GM19239 (cell line): ENCODE measurements at regions not wholly inside any gene's neighbourhood (a gene's known extent, or its start where the extent isn't known, plus 50 kb on each side); places are given as distances from the start of the nearest gene placed in this dataset.

Source experiments
- DNase-seq: peaks from one replicate; pipeline ENCODE4 v3.0.0; 2011; ENCODE audit warnings: low spot score; ENCODE audit not compliant: insufficient read length
- FAIRE-seq: peaks from 2 replicates; lab custom pipeline; 2011; peaks lifted over from hg19 to GRCh38; lab: Jason Lieb, UNC

DNA sequence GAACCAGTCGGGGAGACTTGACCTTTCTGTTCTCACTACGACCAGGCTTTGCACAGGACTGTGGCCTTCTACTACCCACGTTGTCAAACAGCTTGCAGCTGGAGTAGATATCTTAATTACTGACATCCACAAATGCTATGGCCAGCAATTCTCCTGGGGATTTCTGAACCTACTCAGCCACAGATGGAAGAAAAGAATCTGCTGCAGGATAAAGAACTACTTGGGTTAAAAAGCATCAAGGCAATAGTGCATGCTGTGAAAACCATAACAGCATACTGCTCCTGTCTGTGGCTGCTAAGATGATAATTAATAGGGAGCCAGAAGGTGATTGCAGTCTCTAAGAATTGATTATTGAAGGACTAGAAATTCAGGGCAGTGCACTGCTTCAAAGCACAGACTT lies 859.2 kb upstream of the SEMA6D start:
- FAIRE-seq (no peak), DNase-seq (no peak)

DNA sequence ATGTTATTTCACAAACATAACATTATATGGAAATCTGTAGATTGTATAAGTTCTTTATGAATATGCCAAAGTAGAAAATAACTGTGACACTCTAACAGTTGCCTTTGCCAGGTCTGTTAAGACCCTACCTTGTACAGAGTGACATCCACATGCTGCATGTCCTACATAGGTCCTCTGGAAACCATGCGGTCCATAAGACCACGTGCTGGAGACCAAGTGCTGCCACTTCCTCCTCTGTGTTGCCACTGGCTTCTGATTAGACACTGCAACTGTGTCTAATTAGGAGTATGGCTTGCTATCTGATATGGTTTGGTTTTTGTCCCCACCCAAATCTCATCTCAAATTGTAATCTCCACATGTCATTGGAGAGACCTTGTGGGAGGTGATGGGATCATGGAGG lies 855.5 kb upstream of the SEMA6D start:
- FAIRE-seq = no peak
- no peak for DNase-seq

DNA sequence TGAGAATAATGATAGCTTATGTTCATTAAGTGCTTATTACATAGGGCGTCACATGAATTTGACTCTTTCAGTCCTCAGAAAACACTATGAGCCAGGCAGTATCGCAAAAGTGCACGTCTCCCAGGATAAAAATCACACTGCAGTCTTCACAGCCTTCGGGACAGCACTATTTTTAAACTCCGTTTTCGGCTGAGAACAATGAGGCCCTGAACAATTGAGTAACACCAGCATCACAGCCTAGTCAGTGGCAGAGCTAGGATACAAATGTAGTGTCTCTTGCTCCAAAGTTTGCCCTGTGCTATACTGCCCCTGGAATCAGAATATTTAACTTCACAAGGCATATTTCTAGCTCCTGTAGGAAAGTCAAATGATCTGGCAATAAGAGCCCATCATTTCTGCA lies 852.1 kb upstream of the SEMA6D start:
- DNase-seq (no peak), FAIRE-seq (no peak)

DNA sequence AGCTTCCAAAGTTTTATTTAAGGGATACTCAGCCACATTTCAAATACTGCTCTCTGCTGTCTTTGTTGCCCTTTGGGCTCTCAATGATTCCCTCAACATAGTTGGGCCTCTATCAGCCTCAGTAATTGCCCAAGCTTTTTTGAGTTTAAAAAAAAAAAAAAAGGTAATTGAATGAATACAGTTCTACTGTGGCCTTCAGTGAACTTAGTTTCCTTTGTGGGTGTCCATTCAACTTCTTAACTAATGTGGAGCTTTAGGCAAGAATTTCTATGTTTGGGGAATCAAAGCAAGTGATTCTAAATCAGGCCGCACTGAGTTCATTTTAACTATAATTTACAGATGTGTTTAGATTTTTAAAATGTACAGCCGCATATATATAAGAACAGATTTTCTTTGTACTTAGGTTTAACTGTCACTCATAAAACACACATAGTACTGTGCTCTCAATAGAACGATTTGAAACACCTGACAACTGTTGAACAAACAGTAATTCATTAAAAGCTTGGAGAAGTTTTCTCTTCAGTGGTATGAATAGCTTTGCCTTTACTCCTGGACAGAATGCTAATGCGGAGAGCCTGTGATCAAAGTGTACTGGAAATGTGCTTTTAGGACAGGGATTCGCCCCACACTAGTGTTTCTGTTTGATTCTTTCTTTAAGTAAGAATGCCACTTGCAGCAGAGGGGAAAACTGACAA lies 844.9 kb upstream of the SEMA6D start:
- no peak for FAIRE-seq
- DNase-seq = no peak

- FAIRE-seq (no peak), DNase-seq (no peak)
Measured at GRCh38 chr15:46872981-46873330, 844.3 kb upstream of the SEMA6D start.

GRCh38 chr15:46879032-46879770 lies 838.1 kb upstream of the SEMA6D start:
- DNase-seq (no peak), FAIRE-seq (no peak)

DNA sequence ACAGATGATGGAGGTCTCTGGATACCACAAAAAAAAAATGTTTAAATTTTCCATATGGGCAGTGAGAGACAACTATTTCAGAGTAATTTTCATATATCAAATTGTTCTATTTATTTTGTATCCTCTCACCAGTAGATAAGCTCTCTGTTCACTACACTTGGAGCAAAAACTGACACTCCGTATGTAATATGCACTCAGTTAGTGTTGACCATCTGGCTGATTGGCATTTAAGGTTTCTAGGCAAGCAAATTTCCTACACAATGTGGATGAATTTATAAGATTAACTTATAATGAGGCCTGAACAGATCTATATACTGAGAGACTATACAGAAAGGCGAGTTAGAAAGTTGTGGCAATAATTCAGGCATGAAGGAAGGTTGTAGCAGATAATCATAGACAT lies 836.5 kb upstream of the SEMA6D start:
- DNase-seq (no peak), FAIRE-seq (no peak)

GRCh38 chr15:46892621-46893160 lies 824.6 kb upstream of the SEMA6D start:
- FAIRE-seq (no peak), DNase-seq (no peak)

- FAIRE-seq = no peak
Measured at GRCh38 chr15:46894644-46895043, 822.7 kb upstream of the SEMA6D start.

DNA sequence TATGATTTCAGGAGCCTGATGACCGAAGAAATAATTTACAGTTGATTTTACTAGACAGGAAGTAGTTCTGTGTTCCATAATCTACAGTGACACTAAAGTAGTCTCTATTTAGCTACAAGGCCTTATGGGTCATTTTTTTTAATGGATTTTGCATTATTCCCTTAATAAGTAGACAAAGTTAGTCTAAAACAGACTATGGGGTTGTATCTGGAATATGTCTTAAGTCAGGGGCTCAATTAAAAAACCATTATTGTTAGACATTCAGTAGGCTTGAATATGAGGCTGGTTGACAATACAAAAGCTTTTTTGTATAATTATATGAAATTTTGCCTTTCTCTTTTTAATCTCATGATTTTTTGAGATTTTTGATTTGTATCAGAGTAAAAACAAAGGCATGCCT lies 820.0 kb upstream of the SEMA6D start:
- FAIRE-seq = no peak
- no peak for DNase-seq

More at GRCh38 chr15:46894644-46895043, 822.7 kb upstream of the SEMA6D start:
- DNase-seq = no peak

DNA sequence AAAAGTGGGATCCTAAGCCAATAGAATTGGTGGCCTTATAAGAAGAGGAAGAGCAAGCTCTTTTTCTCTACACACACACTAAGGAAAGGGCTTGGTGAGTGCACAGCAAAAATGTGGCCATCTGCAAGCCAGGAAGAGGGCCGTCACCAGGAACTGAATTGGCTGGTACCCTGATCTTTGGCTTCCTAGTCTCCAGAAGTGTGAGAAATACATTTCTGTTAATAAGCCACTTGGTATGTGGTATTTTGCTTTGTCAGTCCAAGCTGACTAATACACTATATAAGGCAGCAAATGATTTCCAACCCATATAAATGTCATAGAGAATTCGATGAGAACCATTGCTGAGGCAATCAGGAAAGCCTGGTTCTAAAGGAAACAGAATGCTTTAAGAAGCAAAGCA lies 816.3 kb upstream of the SEMA6D start:
- DNase-seq (no peak), FAIRE-seq (no peak)

DNA sequence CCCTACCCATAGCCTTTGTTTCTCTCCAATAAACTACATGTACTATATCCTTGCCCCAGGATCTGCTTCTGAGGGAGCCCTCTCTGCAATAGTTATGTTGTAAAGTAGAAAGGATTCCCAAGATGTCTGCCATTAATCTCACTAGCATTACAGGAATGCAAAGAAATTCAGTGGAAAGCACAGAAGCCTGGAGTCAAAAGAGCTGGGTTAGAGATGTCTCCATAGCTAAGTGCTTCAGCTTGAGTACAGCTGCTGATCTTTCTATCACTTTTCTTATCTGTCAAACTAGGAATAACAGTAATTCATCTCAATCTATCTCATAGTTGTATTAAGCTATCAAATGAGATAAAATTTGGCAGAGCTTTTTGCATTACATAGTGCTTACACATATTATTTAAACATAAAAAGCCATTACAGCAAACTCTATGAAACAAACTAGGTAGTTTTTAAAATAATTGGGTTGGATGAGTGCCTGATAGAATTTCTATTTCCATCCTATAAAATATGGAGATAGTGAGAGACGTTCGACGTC lies 799.5 kb upstream of the SEMA6D start:
- DNase-seq = no peak
- FAIRE-seq = no peak

DNA sequence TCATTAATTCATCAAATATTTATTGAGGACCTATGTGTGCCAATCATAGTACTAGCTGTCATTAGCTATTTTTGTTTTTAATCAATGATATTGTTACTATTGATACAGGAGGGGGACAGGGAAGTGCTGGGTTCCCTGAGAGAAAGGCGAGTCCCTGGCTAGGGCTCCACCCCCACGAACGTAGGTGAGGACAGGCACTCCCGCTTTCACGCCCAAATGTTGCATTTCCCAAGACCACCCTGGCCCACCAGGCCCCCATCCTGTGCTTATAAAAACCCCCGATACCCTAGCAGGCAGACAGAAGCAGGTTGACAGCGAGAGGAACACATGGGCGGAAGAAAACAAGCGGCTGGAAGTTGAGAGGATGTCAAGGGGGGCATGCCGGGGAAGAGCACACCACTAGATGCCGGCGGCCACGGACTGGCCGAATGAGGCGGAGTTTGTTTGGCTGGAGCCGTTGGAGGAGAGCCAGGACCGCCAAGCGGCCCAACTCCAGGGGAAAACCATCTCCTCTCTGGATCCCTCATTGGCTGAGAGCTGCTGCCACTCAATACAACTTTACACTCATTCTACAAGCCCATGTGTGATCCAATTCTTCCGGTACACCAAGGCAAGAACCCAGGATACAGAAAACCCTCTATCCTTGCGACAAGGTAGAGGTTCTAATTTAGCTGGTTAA lies 798.7 kb upstream of the SEMA6D start:
- DNase-seq (no peak), FAIRE-seq (no peak)

- FAIRE-seq (no peak), DNase-seq (no peak)
Measured at GRCh38 chr15:46921891-46922290, 795.4 kb upstream of the SEMA6D start.

GRCh38 chr15:46930426-46930825 lies 786.9 kb upstream of the SEMA6D start:
- no peak for DNase-seq
- no peak for FAIRE-seq

- FAIRE-seq (no peak), DNase-seq (no peak)
Measured at GRCh38 chr15:46933332-46933731, 784.0 kb upstream of the SEMA6D start.

- FAIRE-seq = no peak
- DNase-seq = no peak
Measured at GRCh38 chr15:46934851-46935250, 782.5 kb upstream of the SEMA6D start.

DNA sequence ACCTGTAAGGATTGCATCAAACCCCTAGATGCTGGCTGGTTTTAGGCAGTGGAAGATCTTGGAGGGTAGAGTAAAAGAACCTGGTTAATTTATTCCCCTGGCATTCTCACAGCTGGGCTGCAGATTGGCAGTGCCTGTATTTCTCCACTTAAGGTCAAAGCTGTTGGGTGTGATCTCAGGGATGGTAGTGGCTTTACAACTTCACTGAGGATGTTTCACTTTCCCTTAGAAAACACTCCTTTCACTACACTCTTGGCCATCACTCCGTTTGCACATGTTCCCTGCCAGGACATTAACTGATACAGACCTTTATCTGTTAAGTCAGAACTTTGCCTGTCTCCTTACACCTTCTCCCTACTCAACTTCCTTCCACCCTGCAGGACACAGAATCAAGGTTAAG lies 779.1 kb upstream of the SEMA6D start:
- no peak for FAIRE-seq
- DNase-seq = no peak

DNA sequence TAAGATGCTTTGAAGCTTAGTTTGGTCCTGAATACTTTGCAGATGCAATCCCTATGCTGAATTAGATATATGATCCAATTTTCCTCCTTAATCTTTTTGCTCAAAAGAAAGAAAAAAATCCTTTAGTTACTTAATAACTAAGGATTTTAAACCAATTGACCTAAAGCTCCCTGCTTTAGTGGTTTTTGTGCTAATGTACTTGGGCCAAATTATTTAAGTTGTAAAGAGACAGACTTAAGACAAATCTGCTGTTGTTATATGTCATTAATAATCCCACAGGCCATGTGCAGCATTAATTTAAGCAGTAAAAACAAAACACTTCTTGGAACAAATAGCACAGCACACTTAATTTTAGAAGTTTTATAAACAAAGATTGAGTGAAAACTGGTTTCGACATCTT lies 776.1 kb upstream of the SEMA6D start:
- DNase-seq (no peak), FAIRE-seq (no peak)

DNA sequence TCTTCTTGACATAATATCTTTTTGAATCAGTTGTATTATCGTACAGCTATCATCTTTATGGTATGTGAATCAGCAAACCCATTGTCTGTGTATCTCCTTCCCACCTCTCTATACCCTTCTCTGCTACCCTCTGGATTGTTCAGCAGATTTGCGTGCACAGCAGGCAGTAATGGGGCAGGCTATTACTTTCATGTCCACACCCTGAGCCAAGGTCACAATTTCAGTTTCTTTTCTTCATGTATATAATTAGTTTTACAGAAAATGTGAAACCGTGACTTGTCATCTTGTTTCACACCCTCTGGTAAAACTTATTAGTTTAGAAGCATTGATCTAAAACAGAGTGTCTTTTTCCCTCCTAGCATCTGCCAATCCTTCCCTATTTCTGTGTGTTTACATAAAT lies 770.4 kb upstream of the SEMA6D start:
- no peak for FAIRE-seq
- DNase-seq = no peak

DNA sequence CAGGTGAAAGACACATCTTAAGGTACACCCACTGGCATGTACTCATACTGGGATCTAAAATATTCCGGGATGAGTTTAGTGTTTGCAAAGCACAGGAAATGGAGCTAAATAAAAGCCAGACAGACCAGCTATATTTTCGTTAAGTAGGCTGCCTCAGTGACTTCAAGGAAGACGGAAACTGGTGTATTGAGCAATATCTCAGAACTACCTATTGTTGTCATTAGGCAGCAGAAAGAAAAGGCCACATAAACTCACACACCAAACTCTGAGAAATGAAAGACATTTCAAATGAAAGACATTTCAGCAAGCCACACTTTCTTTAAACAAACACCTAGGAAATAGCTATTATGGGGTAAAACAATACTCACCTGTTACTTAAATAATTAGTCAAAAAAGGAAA lies 761.7 kb upstream of the SEMA6D start:
- FAIRE-seq (no peak), DNase-seq (no peak)
